GM18519 (cell line): ENCODE measurements at regions not wholly inside any gene's neighbourhood (a gene's known extent, or its start where the extent isn't known, plus 50 kb on each side); places are given as distances from the start of the nearest gene placed in this dataset.
"Not testable (repeated sequence)": the region's sequence is repeated elsewhere in the genome, so short reads cannot be mapped to it uniquely, and the experiment has no call there.

Experiments used
- ATAC-seq: cut with Tn5 transposase; IDR thresholded peaks from one replicate; pipeline ENCODE4 v1.9.1; 2021; ENCODE audit warnings: mild to moderate bottlenecking, moderate library complexity; ENCODE audit not compliant: unreplicated experiment, low FRiP score

DNA sequence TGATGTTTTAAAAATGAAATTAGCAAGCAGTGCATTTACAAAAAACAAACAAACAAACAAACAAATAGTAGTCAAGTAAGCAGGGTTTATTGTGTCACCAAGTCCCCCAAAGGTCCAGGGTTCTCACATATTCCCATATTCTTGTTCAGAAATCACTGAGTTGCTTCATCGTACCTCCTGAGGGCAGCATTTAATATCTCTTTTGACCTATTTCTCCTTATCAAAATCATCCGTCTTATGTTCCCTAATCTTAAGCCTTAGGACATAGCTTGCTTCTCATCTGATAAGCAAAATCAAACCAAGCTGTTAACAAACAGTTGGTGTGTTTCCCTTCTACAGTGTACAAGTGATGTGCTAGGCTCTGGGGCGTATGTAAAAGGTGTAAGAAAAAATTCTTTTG is 109.5 kb upstream of the MAN2A1 start:
- ATAC-seq: no peak

DNA sequence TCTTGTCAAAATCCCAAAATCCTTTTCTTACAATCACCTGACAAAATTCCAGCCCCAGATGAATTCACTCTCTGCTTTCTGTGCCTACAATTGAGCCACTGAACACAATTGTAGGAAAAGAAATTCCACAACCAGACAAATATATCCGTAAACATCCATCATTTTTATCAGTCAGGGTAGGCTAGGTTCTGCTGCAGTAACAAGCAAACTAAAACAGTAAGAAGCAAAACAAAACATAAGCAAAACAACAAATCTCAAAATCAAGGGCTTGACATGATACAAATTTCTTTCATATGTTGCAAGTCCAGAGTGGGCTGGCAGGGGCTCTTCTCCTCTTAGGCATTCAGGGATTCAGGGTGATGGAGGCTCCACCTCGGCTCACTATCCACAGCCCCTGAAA is 114.2 kb upstream of the MAN2A1 start:
- ATAC-seq: no peak

DNA sequence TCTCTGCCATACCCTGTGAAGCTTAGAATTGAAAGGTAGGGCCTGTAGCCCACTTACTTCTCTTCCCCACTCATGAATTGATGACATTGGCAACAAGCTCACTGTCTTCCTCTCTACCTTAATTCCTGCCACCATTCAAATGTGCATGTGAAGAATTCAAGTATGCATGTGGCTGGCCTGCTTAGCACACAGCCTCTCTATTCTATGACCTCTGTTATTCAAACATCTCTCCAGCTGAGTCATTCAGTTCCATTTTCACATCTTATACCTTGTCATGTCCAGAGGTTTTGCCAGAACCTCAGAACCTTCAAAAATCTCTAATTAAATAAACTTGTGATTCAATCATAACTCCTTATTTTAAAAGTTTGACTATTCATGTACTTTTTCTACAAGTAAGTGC is 114.7 kb upstream of the MAN2A1 start:
- no peak for ATAC-seq

DNA sequence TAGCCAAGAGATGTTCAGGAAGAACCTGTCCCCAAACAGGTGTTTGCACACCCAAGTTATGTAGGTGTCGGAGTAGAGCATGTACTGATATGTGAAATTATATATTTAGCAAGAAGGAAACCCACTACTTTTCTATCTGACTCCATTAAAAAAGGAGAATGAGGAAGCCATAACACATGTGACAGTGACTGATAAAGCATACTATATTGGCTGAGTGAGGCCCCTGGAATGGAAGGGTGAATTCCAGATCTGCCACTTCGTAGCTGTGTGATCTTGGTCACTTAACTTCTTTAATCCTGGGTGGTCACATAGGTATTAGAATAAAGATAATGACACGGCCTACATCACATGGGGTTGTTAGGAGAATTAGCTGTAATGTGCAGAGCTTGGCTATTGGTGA is 116.0 kb upstream of the MAN2A1 start:
- ATAC-seq: no peak

DNA sequence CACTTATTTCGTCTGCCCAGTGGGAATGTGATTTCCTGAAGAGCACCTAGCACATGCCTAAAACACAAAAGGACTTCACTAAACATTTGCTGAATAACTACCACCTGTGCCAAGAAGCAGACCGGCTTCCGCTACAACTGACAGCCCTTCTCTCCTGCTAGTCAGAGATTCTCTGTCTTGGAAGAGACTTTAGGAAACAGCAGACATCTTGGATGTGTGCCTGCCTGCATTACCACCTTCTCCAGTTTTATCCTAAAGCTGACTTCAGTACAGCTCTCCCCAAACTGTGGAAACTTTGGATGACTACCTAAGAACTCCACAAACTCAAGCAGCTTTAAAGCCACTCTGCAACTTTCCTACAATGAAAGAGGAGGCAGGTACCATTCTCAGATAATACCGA is 116.5 kb upstream of the MAN2A1 start:
- ATAC-seq: no peak

DNA sequence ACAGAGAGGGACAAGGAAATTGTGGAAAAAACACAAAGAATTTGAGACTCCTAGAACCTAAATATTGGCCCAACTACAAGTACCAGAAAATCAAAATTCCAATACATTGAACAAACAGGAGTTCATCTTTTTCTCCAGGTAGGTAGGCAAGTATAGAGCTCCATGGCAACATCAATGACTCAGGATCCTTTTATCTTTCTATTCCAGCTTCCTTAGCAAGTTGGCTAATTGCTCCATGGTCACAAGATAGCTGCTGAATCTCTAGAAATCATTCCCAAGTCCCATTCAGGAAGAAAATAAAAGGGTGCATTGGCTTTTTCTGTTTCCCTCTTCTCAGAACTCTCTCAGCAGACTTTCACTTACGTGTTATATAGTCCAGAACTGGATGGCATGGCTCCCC is 117.9 kb upstream of the MAN2A1 start:
- ATAC-seq: no peak

DNA sequence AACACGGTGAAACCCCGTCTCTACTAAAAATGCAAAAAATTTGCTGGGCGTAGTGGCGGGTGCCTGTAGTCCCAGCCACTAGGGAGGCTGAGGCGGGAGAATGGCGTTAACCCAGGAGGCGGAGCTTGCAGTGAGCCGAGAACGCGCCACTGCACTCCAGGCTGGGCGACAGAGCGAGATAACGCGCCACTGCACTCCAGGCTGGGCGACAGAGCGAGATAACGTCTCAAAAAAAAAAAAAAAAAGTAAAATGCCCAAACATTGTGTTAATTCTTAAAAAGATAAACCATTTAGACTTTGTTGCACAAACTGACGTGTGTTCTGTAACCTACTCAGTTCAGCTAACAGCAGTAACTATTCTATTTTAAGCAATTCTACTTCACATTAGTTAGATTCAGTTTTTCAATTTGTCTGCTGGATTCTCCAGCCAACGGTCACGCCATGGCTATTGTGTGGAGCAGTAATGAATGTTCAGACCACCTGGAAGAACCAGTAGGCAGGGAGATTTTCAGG is 119.3 kb upstream of the MAN2A1 start:
- ATAC-seq: no peak

DNA sequence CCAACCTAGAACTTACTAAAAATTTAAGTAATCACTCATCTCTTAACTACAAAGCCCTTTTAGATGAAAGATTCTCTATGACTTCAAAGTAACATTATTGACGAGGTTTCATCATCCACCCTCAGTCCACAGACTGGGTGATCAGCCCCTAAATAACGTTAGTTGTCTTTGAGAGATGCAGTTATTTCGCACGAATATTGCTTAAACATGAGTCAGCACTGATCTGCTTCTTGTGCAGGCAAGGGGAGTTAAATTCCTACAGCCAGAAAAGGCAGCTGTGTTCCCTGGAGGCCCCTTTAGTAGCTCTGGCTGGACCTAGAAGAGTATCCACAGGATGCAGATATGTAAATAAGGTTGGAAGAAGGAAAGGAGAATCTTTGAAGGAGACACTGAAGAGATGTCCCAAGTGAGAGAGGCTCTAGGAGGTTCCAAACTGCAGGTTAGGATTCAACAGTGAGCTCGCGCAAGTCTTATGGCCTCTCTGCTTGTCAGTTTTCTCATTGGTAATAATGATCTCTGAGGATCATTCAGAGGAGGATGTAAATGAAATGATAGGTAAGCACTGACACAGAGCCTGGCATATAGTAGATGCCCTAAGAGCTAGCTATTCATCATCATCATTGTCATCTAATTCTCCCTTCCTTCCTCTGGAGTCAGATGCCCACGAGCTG is 122.2 kb upstream of the MAN2A1 start:
- ATAC-seq: no peak

DNA sequence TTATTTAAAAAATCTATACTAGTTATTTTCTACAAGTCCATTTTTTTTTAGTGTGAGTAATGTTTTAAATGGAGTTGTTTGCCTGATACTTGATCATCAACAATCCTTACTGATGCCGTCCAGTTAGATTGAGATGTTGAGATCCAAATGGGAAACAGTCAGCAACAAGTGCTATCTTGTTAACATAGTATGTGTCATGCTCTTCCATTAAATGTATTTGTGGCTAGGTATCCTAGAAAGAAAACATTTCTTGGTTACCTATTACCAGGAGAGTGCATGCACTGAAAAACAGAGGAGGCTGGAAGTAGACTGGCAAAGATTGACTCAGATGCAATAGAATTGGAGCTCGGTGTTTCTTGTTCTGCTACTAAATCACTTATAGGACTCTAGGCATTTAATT is 123.4 kb upstream of the MAN2A1 start:
- ATAC-seq: no peak

DNA sequence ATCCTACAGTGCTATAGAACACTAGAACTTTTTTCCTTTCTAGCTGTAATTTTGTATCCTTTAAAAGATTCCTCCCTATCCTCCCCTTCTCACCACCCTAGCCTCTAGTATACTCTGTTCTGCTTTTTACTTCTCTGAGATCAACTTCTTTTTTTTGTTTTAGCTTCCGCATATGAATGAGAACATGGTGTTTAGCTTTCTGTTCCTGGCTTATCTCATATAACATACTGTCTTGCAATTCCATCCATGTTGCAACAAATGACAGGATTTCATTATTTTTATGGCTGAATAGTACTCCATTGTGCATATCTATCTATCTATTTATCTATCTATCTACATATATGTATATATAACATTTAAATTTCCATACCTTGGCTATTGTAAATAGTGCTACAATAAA is 126.0 kb upstream of the MAN2A1 start:
- no peak for ATAC-seq

DNA sequence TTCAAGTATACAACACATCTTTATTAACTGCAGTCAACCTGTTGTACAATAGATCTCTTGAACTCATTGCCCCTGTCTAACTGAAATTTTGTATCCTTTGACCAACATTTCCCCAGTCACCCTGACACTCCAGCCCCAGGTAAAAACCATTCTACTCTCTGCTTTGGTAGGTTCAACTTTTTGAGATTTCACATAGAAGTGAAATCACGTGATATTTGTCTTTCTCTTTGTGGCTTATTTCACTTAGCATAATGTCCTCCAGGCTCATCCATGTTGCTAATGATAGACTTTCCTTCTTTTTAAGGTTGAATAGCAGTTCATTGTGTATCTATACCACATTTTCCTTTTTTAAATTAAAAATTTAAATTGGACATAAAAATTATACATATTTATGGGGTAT is 126.5 kb upstream of the MAN2A1 start:
- no peak for ATAC-seq

DNA sequence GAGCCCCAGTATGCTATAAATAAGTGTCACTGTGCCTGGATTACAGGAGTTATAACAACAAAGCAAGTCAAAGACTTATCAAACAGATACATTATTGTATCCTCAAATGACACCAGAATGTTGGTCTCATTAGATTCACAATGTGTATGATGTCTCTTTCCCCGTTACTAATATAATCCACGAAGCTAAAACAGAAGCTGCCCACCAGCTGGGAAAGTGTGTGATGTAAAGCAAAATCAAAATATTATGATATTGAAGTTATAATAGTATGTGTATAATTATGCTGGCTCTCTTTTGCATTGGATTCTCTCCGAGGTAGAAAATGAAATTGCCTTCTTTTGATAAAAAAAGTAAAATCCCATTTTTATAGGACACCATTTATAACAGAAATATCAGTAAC is 127.3 kb upstream of the MAN2A1 start:
- no peak for ATAC-seq

DNA sequence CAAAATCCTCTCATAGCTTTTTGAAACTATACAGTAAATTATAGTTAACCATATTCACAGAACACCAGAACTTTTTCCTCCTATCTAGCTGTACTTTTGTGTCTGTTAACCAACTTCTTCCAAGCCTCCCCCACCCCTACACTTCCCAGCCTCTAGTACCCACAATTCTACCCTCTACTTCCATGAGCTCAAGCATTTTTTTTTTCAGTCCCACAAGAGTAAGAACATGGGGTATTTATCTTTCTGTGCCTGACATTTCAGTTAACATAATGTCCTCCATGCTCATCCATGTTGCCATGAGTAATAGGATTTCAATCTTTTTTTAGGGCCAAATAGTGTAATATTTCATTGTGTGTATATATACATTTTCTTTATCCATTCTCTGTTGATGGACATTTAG is 128.3 kb upstream of the MAN2A1 start:
- ATAC-seq: no peak

DNA sequence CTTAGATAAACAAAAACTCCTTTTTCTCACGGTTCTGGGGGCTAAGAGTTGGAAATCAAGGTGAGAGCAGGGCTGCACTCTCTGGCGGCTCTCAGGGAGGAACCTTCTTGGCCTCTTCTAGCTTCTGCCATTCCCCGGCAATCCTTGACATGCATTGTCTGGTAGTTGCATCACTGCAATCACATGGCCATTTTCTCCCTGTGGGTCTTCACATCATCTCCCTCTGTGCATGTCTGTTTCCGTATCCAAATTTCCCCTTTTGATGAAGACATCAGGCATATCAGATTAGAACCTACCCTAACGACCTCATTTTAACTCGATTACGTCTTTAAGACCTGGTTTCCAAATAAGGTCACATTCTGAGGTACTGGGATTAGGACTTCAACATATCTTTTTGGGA is 129.2 kb upstream of the MAN2A1 start:
- ATAC-seq: no peak

DNA sequence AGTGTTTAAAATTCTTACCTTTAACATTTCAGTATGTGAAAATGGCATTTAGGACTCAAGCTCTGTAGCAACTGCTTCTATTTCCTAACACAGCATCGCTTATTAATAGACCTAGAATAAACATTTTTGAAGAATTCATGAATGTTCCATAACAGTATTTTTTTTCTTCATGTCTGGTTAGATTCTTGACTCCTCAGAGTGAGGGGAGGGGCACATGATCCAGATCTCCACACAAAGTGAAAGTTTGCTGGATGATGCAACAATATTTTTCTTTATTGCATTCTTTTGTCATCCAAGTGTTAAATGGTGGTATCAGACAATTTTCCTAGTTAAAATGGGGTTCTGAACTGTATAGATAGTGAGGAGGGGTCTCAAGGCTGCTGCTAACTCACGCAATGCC is 130.8 kb upstream of the MAN2A1 start:
- ATAC-seq: no peak

DNA sequence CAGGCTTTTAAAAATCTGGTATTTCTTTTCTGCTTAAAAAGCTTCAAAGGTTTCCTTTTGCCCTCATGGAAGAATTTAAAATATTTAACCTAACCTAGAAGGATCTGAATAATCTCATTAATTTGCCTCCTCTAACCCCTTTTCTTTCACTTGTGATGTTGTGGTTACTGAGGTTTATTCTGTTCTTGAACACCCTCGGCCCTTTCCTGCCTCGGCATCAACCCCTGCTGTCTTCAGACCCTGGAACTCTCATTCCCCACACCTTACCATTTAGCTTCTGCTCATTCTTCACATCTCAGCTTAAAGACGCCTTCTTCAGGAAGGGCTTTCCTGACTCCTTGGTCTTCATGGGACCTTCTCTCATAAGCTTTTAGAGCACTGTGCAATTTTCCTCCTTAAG is 131.4 kb upstream of the MAN2A1 start:
- ATAC-seq: no peak

DNA sequence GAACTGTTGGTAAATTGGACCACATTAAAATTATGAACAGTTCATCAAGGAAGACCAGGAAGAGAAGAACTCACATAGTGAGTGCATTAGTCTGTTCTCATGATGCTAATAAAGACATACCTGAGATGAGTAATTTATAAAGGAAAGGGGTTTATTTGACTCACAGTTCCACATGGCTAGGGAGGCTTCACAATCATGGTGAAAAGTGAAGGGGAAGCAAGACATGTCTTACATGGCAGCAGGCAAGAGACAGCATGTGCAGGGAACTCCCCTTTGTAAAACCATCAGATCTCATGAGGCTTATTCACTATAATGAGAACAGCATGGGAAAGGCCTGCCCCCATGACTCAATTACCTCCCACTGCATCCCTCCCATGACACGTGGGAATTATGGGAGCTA is 135.9 kb upstream of the MAN2A1 start:
- no peak for ATAC-seq

DNA sequence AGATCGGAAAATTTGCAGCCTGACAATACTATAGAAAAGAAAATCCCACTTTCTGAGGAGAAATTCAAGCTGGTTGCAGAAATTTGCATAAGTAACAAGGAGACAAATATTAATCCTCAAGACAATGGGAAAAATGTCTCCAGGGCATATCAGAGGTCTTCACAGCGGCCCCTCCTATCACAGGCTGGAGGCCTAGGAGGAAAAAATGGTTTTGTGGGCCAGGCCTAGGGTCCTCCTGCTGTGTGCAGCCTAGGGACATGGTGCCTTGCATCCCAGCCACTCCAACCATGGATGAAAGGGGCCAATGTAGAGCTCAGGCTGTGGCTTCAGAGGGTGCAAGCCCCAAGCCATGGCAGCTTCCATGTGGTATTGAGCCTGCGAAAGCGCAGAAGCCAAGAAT is 138.5 kb upstream of the MAN2A1 start:
- not testable (repeated sequence) for ATAC-seq

DNA sequence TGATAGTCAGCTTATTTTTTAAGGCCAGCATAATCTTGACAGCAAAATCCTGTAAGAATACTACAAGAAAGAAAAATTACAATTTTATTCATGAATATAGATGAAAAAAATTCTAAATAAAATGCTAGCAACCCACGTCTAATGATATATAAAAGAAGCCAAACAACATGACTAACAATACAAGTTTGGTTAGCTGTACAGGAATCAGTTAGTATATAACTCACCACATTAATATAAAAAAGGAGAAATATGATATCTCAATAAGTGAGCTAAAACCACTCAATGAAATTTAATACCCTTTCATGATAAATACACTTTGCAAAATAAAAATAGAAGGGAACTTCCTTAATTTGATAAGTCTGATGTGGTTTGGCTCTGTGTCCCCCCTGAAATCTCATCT is 139.7 kb upstream of the MAN2A1 start:
- ATAC-seq: no peak

DNA sequence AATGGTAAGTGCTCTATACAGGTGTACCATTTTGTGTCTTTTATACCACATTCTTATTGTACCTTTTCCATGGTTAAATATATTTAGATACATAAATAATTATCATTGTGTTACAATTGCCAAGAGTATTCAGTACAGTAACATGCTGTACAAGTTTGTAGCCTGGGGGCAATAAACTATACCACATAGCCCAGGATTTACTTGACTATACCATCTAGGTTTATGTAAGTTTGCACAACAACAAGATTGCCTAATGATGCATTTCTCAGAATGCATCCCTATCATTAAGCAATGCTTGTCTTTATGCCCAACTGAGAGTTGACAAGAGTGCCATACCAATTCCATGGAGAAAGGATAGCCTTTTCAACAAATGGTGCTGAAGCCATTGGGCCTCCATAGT is 136.7 kb upstream of the PJA2 start:
- no peak for ATAC-seq

DNA sequence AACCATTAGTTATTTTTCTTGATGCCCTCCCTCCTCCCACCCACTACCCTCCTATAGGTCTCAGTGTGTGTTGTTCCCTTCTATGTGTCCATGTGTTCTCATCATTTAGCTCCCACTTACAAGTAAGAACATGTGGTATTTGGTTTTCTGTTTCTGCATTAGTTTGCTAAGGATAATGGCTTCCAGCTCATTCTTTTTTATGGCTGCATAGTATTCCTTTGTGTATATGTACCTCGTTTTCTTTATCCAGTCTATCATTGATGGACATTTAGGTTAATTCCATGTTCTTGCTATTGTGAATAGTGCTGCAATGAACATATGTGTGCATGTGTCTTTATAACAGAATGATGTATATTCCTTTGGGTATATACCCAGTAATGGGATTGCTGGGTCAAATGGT is 135.1 kb upstream of the PJA2 start:
- not testable (repeated sequence) for ATAC-seq

DNA sequence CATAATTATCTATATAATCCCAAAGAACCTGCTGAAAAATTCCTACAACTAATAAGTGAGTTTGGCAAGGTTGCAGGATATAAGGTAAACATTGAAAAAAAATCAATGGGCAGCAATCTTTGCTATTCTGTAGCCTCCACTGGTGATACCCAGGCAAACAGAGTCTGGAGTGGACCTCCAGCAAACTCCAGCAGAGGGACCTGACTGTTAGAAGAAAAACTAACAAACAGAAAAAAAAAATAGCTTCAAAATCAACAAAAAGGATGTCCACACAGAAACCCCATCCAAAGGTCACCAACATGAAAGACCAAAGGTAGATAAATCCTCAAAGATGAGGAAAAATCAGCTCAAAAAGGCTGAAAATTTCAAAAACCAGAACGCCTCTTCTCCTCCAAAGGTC is 128.9 kb upstream of the PJA2 start:
- ATAC-seq: not testable (repeated sequence)

DNA sequence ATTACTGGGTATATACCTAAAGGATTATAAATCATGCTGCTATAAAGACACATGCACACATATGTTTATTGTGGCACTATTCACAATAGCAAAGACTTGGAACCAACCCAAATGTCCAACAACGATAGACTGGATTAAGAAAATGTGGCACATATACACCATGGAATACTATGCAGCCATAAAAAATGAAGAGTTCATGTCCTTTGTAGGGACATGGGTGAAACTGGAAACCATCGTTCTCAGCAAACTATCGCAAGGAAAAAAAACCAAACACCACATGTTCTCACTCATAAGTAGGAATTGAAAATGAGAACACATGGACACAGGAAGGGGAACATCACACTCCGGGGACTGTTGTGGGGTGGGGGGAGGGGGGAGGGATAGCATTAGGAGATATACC is 125.3 kb upstream of the PJA2 start:
- not testable (repeated sequence) for ATAC-seq
